Adipocyte (in vitro differentiated cells): ENCODE measurements at regions not wholly inside any gene's neighbourhood (a gene's known extent, or its start where the extent isn't known, plus 50 kb on each side); places are given as distances from the start of the nearest gene placed in this dataset.

Experiments used
- DNase-seq: peaks from one replicate; pipeline ENCODE4 v3.0.0-alpha.2; 2015; ENCODE audit warnings: low read depth
- H3K27me3 ChIP-seq: replicated peaks from 2 replicates; pipeline ENCODE4 v1.7.0; 2013; ENCODE audit warnings: mild to moderate bottlenecking, low read length, moderate library complexity; ENCODE audit not compliant: control insufficient read depth, insufficient read depth
- H3K36me3 ChIP-seq: 2 replicates; pipeline ENCODE4 v1.7.0; 2013; ENCODE audit warnings: low read length, mild to moderate bottlenecking, moderate library complexity; ENCODE audit not compliant: control insufficient read depth, insufficient read depth, severe bottlenecking
- H3K4me1 ChIP-seq: 2 replicates; pipeline ENCODE4 v1.7.0; 2013; ENCODE audit warnings: mild to moderate bottlenecking, low read length, moderate library complexity; ENCODE audit not compliant: control insufficient read depth, insufficient read depth
- H3K4me3 ChIP-seq: 2 replicates; pipeline ENCODE4 v1.7.0; 2013; ENCODE audit warnings: mild to moderate bottlenecking, low read length, moderate library complexity
- H3K9ac ChIP-seq: 2 replicates; pipeline ENCODE4 v1.7.0; 2013; ENCODE audit warnings: mild to moderate bottlenecking, low read length, moderate library complexity
- H3K9me3 ChIP-seq: 2 replicates; pipeline ENCODE4 v1.7.0; 2013; ENCODE audit warnings: mild to moderate bottlenecking, low read length, moderate library complexity; ENCODE audit not compliant: control insufficient read depth

GRCh38 chr2:4420032-4420431, 716.7 kb downstream of the DCDC2C start:
- H3K9me3 ChIP-seq, result peaks cover 3% of the 10 kb centered on the region
- H3K4me1 ChIP-seq, result no peaks in the 10 kb centered on the region
- no peaks in the 10 kb centered on the region for H3K36me3 ChIP-seq
- no peak overlapping the region for H3K9ac ChIP-seq
- no peak for DNase-seq
- H3K27me3 ChIP-seq, result no peaks in the 10 kb centered on the region
- H3K4me3 ChIP-seq, result no peak overlapping the region

GRCh38 chr2:4424153-4424552, 720.8 kb downstream of the DCDC2C start:
- Histone ChIP-seq H3K4me1 (no peaks in the 10 kb centered on the region), H3K36me3 (no peaks in the 10 kb centered on the region), H3K9me3 (peaks cover 4% of the 10 kb centered on the region), H3K9ac (no peak overlapping the region), H3K4me3 (no peak overlapping the region), H3K27me3 (no peaks in the 10 kb centered on the region)
- DNase-seq, result no peak

- no peaks in the 10 kb centered on the region for H3K27me3 ChIP-seq
- H3K9ac ChIP-seq, result no peak overlapping the region
- no peaks in the 10 kb centered on the region for H3K36me3 ChIP-seq
- no peak for DNase-seq
- peaks cover 6% of the 10 kb centered on the region for H3K9me3 ChIP-seq
- H3K4me3 ChIP-seq, result no peak overlapping the region
- no peaks in the 10 kb centered on the region for H3K4me1 ChIP-seq
Measured at GRCh38 chr2:4427083-4427482, 723.7 kb downstream of the DCDC2C start.

- H3K9ac ChIP-seq, result no peak overlapping the region
- peaks cover 6% of the 10 kb centered on the region for H3K9me3 ChIP-seq
- no peak overlapping the region for H3K4me3 ChIP-seq
- no peak for DNase-seq
- no peaks in the 10 kb centered on the region for H3K27me3 ChIP-seq
- H3K4me1 ChIP-seq, result no peaks in the 10 kb centered on the region
- H3K36me3 ChIP-seq, result no peaks in the 10 kb centered on the region
Measured at GRCh38 chr2:4445821-4446220, 742.4 kb downstream of the DCDC2C start.

- Histone ChIP-seq H3K27me3 (no peaks in the 10 kb centered on the region), H3K4me1 (no peaks in the 10 kb centered on the region), H3K36me3 (no peaks in the 10 kb centered on the region), H3K4me3 (no peak overlapping the region), H3K9ac (no peak overlapping the region), H3K9me3 (no peaks in the 10 kb centered on the region)
- no peak for DNase-seq
Measured at GRCh38 chr2:4454907-4455306, 751.5 kb downstream of the DCDC2C start.

- Histone ChIP-seq H3K4me3 (no peak overlapping the region), H3K27me3 (no peaks in the 10 kb centered on the region), H3K9me3 (no peaks in the 10 kb centered on the region), H3K4me1 (no peaks in the 10 kb centered on the region), H3K36me3 (no peaks in the 10 kb centered on the region), H3K9ac (no peak overlapping the region)
- no peak for DNase-seq
Measured at GRCh38 chr2:4455486-4456155, 752.2 kb downstream of the DCDC2C start.

- no peak overlapping the region for H3K9ac ChIP-seq
- H3K36me3 ChIP-seq, result no peaks in the 10 kb centered on the region
- H3K4me3 ChIP-seq, result no peak overlapping the region
- no peaks in the 10 kb centered on the region for H3K4me1 ChIP-seq
- H3K27me3 ChIP-seq, result no peaks in the 10 kb centered on the region
- peaks cover 4% of the 10 kb centered on the region for H3K9me3 ChIP-seq
- DNase-seq, result no peak
Measured at GRCh38 chr2:4464634-4465266, 761.4 kb downstream of the DCDC2C start.

GRCh38 chr2:4465671-4466070, 762.3 kb downstream of the DCDC2C start:
- no peaks in the 10 kb centered on the region for H3K36me3 ChIP-seq
- H3K4me3 ChIP-seq, result no peak overlapping the region
- DNase-seq, result no peak
- H3K9me3 ChIP-seq, result peaks cover 4% of the 10 kb centered on the region
- H3K4me1 ChIP-seq, result no peaks in the 10 kb centered on the region
- no peak overlapping the region for H3K9ac ChIP-seq
- H3K27me3 ChIP-seq, result no peaks in the 10 kb centered on the region

GRCh38 chr2:4475618-4476017, 772.2 kb downstream of the DCDC2C start:
- no peak for DNase-seq
- Histone ChIP-seq H3K4me3 (no peak overlapping the region), H3K9me3 (peaks cover 7% of the 10 kb centered on the region), H3K27me3 (no peaks in the 10 kb centered on the region), H3K36me3 (no peaks in the 10 kb centered on the region), H3K9ac (no peak overlapping the region), H3K4me1 (no peaks in the 10 kb centered on the region)

- H3K9ac ChIP-seq, result no peak overlapping the region
- H3K4me1 ChIP-seq, result no peaks in the 10 kb centered on the region
- H3K9me3 ChIP-seq, result no peaks in the 10 kb centered on the region
- no peak overlapping the region for H3K4me3 ChIP-seq
- no peaks in the 10 kb centered on the region for H3K36me3 ChIP-seq
- no peaks in the 10 kb centered on the region for H3K27me3 ChIP-seq
- DNase-seq, result no peak
Measured at GRCh38 chr2:4483050-4483449, 779.7 kb downstream of the DCDC2C start.

GRCh38 chr2:4486971-4487370, 783.6 kb downstream of the DCDC2C start:
- no peak for DNase-seq
- Histone ChIP-seq H3K36me3 (no peaks in the 10 kb centered on the region), H3K9me3 (no peaks in the 10 kb centered on the region), H3K9ac (no peak overlapping the region), H3K27me3 (no peaks in the 10 kb centered on the region), H3K4me3 (no peak overlapping the region), H3K4me1 (no peaks in the 10 kb centered on the region)
